ENCODE measurements at regions not wholly inside any gene's neighbourhood (a gene's known extent, or its start where the extent isn't known, plus 50 kb on each side); places are given as distances from the start of the nearest gene placed in this dataset.

DNA sequence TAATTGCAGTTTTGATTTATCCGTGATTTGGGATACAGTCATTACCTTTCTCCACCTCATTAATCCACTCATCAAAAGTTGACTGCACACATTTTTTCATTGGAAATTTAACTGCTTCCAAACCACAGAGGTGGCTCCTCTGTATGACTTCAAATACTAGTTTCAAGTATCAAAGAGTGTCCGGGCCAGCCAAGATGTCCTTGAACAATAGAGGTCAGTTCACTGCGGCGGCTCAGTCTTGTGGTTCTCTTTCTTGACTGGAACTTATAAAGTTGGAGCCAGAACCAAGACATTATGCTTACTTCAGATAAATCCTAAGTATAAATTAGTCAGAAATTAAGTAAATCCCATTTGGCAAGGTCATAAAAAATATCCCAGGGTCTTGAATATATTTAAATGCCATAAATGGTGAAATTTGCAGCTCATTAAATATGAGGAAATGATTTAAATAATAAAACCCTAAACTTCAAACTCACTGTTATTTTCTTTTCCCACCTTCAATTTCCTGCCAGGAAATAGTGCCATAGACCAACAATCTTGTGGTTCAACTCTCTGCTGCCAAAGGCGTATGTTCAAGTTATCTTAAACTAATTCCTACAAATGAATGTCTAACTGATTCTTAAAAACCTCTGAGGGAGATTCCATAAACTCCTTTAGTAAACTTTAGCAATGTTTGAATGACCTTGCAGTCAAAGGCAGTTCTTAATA, 360.8 kb downstream of the AEBP2 start:
- TF ChIP-seq, protein P1, sequence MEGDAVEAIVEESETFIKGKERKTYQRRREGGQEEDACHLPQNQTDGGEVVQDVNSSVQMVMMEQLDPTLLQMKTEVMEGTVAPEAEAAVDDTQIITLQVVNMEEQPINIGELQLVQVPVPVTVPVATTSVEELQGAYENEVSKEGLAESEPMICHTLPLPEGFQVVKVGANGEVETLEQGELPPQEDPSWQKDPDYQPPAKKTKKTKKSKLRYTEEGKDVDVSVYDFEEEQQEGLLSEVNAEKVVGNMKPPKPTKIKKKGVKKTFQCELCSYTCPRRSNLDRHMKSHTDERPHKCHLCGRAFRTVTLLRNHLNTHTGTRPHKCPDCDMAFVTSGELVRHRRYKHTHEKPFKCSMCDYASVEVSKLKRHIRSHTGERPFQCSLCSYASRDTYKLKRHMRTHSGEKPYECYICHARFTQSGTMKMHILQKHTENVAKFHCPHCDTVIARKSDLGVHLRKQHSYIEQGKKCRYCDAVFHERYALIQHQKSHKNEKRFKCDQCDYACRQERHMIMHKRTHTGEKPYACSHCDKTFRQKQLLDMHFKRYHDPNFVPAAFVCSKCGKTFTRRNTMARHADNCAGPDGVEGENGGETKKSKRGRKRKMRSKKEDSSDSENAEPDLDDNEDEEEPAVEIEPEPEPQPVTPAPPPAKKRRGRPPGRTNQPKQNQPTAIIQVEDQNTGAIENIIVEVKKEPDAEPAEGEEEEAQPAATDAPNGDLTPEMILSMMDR (IDR thresholded peaks at IDR 0.05; ENCODE audit: low read length) = no peak
- no peak for TF ChIP-seq EZH2phosphoT487 (IDR thresholded peaks at IDR 0.05; ENCODE audit: low read length)
